Ovary (tissue), 3 donors: ENCODE measurements at regions not wholly inside any gene's neighbourhood (a gene's known extent, or its start where the extent isn't known, plus 50 kb on each side); places are given as distances from the start of the nearest gene placed in this dataset.

ENCODE experiments used
- EP300 ChIP-seq: sonication (generic); formaldehyde crosslinking; IDR thresholded peaks from one replicate; pipeline ENCODE4 v1.6.1; 2017; ENCODE audit warnings: antibody characterized with exemption
- POLR2A ChIP-seq: fragments of 450-650 bp; IDR thresholded peaks from one replicate; pipeline ENCODE4 v1.6.1; 2017; ENCODE audit warnings: antibody characterized with exemption, mild to moderate bottlenecking, moderate library complexity
- TF ChIP-seq, protein P1 (sequence below), 3 donors: fragments of 450-650 bp in 2 of 3; fragments of 200-600 bp in 1 of 3; IDR thresholded peaks; one replicate each; pipeline versions ENCODE4 v1.5.1 to v1.8.0; 2016 to 2022; ENCODE audit warnings: antibody characterized with exemption in 3 of 3, mild to moderate bottlenecking in 1 of 3
- donor health status: DM: no; HTN: no; CAD: no.

DNA sequence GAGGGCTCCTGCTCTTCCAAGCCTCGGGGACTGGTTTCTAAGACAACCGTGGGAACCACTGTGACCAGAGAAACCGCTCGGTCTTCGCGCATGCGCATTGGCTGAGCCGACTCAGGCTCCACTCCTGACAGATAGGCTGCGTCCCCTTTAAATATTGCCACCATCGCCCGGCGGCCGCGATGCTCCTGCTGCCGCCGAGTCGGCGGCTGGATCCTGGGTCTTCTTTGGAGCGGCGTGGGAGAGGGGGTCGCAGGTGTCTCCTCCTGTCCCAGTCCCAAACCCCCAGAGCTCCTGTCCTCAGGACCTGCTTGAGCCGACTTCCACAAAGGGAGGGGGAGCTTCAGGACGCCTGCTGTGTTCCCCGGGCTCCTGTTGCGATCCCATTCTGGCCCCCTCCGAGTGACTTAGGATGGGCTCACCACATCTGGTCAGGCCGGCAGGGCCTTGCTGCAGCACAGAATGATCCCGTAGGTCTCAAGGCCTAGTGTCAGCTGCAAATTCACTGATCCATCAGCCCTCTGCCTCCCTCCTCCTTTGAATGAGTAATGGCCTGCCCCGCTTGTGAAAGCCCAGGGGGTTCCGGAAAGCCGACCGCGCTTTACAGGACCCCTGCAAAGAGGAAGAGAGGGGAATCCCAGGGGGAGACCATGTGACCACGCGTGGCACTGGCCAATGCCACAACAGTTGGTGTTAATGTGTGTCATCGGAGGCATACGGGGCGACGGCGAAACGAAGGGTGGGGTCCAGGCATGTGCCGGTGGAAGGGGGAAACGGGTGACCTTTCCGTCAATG, 683.2 kb upstream of the TPTE start:
- TF ChIP-seq EP300 (no peak), POLR2A (no peak)
- TF ChIP-seq, protein P1, sequence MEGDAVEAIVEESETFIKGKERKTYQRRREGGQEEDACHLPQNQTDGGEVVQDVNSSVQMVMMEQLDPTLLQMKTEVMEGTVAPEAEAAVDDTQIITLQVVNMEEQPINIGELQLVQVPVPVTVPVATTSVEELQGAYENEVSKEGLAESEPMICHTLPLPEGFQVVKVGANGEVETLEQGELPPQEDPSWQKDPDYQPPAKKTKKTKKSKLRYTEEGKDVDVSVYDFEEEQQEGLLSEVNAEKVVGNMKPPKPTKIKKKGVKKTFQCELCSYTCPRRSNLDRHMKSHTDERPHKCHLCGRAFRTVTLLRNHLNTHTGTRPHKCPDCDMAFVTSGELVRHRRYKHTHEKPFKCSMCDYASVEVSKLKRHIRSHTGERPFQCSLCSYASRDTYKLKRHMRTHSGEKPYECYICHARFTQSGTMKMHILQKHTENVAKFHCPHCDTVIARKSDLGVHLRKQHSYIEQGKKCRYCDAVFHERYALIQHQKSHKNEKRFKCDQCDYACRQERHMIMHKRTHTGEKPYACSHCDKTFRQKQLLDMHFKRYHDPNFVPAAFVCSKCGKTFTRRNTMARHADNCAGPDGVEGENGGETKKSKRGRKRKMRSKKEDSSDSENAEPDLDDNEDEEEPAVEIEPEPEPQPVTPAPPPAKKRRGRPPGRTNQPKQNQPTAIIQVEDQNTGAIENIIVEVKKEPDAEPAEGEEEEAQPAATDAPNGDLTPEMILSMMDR (IDR thresholded peaks at IDR 0.05), result no peak
